Stimulated activated CD8-positive, alpha-beta memory T cell treated with anti-CD3 and anti-CD28 coated beads, Interleukin-15, amount 100 ng/mL, for 24 hours (primary cell): ENCODE measurements at regions not wholly inside any gene's neighbourhood (a gene's known extent, or its start where the extent isn't known, plus 50 kb on each side); places are given as distances from the start of the nearest gene placed in this dataset.
"Not testable (repeated sequence)": the region's sequence is repeated elsewhere in the genome, so short reads cannot be mapped to it uniquely, and the experiment has no call there.

Experiments used
- DNase-seq: peaks from one replicate; pipeline ENCODE4 v3.0.0-alpha.2; 2020; ENCODE audit warnings: low read depth

DNA sequence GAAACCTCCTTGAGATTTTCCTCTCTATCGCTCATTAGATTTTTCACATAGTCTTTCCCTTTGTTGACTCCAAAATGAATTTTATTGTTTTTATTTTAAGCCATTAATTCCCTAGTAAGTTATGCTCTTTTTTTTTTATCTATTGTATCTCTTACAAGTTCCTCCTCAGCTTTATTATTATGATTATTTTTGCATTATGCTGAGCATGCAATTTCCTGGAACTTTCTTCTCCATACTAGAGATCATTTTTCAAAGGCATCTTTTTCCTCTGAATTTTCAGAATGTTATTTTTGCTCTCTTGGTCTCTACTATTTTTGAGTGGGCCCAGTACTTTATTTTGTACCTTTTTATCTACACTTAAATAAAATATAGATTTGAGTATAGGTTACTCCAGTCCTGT is 376.6 kb upstream of the SEMA6A start:
- DNase-seq = no peak

DNA sequence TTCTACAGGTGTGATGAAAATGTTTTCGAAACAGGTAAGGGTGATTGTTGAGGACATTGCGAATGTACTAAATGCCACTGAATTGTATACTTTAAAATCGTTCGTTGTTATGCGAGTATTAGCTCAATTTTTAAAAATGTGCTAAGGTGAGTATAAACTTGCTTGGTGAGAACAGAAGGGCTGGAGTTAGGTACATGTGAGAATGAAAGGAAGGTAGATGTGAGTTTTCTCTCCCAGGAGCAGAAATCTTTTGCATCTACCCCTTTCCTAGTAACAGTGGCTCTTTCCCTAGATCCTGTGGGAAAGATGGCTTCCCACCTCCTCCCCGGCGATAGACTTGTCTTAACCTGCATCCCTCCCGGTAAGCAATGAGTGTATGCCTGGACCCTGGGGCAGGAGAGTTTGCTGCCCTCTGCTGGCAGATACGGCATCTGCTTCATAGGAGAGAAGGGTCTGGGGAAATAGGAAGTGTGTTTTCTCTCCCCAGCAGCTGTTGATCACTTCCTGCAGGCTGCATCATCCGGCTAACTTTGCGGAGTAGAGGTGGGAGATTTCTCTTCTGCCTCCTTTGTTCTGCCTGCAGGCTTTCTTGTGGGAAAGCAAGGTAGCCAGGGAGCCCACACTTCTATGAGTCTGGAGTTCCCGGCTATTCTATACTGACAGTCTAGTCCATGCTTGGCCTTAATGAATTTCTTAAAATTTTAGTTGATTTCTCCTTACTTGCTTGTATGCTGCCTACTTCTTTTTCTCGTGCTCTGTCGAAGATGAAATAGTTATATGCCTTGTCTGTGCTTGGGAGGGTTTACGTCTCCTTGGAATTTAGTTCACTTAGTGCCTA is 373.3 kb upstream of the SEMA6A start:
- DNase-seq = peak; percentile 26

DNA sequence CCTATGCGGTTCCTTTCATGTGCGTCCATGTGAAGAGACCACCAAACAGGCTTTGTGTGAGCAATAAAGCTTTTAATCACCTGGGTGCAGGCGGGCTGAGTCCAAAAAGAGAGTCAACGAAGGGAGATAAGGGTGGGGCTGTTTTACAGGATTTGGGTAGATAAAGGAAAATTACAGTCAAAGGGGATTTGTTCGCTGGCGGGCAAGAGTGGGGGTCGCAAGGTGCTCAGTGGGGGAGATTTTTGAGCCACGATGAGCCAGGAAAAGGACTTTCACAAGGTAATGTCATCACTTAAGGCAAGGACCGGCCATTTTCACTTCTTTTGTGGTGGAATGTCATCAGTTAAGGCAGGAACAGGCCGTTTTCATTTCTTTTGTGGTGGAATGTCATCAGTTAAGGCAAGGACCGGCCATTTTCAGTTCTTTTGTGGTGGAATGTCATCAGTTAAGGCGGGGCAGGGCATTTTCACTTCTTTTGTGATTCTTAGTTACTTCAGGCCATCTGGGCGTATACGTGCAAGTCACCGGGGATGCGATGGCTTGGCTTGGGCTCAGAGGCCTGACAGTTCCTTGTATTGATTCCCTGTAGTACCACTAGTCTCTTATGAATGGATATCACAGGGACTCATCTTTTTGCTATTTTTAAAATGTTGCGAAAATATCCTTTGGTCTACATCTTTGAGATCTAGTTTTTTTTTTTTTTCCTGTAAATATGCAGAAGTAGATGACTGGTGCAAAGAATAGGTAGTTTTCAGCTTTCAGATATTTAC is 371.2 kb upstream of the SEMA6A start:
- not testable (repeated sequence) for DNase-seq

DNA sequence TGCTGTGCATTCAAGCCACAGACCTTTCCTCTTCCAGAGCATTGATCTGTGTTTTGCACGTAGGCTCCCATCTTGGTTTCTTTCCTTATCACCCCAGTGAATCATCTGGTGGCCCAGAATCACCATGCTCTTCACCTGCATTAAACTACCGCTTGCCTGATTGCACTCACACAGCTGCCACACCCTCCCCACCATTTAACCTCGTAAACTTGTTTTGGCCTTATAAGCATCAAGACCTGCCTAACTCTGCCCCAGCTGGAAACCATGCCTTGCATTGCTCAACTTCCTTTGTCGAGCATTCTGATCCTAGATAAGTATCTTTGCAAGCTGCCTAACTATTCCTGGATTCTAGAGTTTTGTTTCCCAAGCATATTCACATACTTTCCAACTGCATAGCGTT is 369.6 kb upstream of the SEMA6A start:
- DNase-seq = no peak

DNA sequence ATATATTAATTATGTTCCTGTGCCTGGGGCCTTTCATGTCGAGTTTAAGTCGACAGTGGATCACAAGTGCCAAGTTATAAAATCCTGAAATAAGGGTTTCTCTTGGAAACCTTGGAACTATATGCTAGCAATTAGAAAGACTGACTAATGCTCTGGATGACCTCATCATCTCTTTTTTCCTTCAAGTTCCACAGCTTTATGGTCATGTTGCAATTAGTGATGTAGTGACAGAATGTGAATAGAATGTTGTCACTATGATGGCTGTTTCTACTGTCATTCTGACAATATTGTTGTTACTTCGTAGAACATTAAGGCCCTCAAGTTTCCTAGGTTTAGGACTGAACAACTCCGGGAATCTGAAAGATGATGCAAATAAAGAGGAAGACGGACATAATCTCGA is 368.0 kb upstream of the SEMA6A start:
- no peak for DNase-seq

DNA sequence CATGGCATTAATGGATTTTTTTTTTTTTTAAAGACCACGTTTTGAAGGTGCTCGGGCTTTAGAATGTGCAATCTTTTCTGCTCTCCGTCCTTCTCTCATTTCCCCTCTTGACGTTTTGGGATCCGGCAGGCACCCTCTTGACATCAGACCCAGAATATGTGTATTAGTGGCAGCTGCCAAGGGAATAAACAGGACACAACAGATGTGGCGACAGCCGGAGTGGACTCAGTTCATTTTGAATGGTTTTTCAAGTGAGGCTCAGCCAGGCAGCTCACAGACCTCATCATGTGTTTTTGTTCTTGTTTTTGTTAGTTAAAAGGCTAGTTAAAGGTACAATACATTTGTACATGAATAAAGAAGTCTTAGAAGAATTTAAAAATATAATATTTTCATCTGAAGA is 365.0 kb upstream of the SEMA6A start:
- DNase-seq = no peak

DNA sequence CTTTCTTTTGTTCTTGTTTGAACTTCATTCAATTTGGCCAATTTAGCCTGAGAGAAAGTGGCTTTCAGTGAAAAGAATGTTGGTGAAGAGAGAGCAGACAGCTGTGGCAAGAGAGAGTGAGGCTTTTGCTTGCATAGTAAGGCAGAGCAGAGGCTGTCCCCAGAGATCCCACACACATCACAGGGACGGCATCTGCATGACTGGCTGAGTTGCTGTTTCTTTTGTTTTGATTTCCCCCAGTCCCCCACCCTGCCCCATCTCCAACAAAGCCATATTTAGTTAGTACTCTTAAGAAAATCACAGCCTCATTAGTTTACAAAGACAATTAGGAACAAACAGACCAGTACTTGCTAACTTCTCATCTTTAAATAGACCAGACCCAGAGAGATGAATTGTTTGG is 363.9 kb upstream of the SEMA6A start:
- no peak for DNase-seq

DNA sequence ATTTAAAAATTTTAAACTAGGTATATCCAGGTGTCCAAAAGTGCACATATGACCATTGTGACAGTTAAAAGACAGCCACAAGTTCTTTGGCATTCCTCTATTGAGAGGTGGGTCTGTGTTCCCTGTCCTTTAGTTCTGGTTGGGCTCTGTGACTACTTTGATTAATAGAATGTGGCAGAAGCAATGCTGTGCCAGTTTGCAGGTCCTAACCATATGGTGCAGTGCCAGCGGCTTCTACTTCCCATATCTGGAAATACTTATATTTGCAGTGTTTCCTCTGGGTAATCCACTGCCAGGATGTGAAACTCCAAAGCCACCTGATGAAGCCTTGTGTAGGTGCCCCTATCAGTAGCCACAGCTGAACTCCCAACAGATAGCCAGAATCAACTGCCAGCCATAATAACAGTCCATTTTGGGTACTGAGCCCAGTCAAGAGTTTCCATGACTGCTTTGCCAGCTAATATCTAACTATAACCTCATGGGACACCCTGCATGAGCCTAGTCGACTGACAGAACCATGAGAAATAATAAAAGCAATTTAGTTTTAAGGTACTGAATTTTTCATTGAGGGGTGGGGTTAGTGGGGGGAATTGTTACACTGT is 361.0 kb upstream of the SEMA6A start:
- no peak for DNase-seq

DNA sequence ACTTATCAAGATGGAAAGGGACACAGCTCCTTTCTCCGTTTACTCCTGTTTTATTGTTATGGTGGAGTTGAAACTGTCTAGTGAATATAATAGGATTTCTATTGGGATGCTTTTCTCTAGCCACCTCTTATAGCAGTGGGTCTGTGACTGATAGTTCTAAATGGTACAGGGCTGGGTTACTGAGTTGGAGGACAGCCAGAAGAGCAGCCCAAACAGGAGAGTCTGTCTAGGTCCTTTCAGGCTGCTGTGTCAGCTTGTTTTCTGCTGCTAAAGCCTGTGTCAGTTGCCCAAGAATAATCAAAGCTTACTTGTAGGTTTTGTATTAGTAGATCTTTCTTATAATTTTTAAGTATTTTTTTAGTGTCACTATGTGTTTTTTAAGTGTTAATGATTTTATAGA is 356.0 kb upstream of the SEMA6A start:
- no peak for DNase-seq

DNA sequence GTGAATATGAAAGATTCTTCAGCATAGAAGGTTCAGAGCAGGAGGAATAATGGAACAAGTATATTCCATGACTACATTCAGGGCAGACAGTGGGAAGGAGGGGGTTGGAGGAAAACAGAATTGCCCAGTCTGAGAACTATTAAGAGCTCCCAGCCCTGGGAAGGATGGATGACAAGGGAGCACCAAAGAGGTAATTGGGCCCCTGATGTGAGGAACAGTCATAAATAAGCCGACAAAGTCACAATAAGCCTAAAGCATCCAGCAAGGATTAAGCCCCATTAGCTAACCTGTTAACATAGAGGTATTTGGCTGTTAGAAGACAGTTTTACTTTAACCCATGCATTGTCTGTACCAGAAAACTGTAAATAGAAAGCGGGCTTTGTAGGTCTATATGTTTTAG is 348.7 kb upstream of the SEMA6A start:
- no peak for DNase-seq

DNA sequence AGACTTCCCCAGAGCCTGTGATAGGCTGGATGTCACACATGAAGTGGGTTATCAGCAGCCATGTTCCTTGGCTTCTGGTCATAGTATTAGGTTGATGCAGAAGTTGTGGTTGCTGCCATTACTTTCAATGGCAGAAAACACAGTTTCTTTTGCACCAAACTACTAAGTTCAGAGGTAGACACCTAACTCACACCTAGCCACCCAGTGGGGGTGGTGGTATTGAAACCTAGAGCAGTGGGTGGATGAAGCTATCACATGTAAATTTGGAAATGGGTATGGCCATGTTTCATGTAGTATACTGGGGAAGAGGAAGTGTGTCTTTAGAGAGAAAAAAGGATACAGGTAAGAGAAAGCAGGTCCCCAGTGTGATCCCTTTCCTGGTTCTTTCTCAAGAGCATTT is 347.9 kb upstream of the SEMA6A start:
- DNase-seq = no peak

DNA sequence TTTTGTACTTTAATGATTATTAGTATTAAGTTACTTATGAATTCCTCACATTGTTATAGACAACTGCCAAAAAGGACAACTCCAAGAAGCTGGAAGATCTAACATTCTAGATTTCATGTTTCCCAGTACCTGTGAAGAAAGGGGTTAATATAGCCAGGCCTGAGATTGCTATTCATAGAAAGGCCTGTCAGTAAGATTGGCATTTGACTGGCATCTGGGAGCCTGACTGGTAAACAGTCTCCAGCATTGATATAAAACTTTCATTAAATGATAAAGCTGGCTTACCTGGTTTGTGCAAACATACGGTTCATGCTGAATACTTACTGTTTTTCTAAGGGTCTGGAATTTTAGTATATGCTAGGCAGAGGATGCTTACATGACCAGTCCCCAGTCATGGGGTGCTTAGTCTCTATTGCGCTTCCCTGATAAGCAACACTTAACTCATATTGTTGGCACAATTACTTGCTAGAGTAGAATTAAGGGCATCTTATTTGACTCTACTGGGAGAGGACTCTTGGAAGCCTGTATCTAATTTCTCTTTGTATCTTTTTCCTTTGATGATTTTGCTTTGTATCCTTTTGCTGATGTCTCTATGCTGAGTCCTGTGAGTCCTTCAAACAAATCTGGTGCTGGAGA is 340.4 kb upstream of the SEMA6A start:
- DNase-seq = no peak

DNA sequence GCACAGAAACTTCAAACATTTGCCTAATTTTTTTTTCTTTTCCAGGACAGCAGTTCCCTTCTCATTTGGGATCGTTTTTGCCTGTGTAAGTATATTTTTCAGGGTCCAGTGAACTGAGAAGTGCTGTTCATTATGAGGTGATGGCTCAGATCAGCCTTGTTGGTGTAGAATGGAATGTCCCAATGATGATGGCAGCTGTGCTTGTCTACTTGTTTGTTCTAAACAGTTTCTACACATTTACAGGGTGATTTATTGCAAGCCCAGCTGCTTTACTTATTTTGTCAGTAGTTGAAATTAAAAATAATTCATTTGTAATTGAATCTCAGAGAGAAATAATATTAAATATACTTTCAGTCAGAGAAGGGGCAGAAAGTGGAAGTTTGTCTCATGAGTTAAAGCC is 337.6 kb upstream of the SEMA6A start:
- DNase-seq = no peak

DNA sequence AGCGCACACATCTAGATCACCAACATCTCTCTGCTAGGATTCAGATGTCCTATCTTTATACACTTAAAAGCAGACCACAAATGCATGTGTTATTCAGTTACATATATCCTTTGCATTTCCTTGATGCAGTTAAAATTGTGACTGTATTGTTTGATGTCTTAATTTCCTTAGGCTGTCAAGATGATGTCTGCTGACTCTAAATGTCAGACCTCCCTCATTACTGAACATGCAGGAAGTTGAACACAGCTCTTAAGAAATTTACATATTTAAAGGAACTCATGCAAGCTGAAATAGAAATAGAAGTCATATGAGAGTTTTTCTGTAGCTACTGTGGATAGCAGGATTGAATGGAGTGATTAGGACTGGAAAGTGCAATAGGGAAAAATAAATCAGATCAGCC is 336.5 kb upstream of the SEMA6A start:
- no peak for DNase-seq

DNA sequence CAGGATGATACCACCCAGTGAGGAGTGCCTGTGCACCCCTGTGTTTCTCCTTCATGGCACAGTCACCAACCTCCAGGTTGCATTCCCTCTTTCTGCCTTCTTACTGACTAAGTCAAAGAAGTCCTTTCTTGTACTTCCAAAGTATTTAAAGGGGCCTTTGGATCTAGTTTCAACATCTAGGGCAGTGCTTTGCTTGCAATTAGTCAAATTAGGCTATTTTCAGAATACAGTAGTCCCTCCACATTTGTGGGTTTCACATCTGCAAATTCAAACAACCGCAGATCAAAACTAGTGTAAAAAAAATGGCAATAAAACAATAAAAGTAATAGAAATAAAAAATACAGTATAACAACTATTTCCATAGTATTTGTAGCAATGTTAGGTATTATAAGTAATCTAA is 333.9 kb upstream of the SEMA6A start:
- DNase-seq = no peak

DNA sequence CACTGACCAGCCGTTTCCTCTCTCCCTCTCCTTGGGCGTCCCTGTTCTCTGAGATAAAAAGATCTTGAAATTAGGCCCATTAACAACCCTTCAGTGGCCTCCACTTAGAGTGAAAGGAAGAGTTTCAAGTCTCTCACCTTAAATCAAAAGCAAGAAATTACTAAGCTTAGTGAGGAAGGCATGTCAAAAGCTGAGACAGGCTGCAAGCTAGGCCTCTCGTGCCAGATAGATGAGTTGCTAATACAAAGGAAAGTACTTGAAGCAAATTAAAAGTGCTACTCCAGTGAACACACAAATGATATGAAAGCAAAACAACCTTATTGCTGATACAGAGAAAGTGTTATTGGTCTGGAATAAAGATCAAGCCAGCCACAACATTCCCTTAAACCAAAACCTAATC is 331.3 kb upstream of the SEMA6A start:
- DNase-seq = no peak

DNA sequence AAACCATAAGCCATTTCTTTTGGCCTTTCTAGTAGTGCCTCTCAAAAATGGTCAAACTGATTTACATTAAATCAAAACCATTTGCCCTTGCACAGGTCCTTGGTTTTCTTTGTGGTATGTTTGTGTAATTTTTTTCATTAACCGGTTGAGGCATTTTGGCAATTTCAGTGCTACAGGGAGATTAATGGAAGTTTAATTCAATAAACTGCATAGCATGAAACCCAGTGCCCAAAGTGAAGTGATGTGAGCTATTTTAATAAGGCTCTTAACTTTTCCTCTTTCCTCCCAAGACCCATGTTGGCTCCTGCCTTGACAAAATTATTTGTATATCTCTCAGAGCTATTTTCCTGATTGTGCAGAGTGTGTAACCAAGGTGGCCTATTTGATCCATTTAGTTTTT is 326.2 kb upstream of the SEMA6A start:
- no peak for DNase-seq

DNA sequence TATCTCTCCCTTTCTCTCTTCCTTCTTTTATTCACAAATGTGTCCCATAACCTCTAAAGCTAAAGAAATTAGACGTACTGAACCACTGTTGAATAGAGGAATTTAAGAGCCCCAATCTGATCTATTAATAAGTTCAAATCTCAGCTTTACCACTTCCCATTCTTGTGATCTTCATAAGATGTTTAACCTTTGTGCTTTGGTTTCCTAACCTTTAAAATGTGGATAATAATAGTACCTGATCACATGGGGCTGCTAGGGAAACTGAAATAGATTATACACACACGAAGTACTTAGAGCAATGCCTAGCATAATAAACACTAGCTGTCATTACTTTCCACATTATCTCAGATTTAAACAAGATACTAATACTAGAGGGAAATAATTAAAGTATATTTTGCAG is 324.3 kb upstream of the SEMA6A start:
- no peak for DNase-seq

DNA sequence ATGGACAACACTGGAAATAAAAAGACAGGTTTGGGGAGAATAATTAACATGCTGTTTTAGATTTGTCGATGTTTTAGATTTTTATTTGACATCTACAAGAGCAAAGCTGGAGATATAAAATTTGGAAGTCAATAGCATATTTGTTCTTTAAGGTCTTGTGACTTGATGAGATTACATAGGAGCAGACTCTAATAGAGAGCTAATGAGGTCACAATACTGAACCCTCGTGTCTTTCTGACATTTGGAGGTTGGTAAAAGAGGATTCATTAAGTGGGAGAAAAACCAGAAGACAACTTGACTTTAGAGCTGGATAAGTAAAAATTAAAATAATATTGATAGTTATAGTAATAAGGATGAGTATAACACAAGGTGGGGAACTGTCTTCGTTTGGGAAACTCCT is 322.7 kb upstream of the SEMA6A start:
- DNase-seq = no peak

DNA sequence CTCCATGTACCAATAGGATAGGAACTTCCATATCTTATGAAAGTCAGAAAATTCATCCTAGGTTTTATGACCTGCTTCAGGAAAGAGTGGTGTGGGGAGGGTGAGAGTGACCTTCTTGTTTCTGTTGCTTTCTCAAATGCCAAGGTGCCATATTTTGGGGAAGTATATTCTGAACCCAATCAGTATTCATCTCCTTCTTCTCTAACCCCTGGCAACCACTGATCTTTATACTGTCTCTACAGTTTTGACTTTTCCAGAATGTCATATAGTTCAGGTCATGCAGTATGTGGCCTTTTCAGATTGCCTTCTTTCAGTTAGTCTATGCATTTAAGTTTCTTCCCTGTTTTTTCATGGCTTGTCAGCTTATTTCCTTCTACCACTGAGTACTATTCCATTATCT is 321.4 kb upstream of the SEMA6A start:
- DNase-seq = no peak

DNA sequence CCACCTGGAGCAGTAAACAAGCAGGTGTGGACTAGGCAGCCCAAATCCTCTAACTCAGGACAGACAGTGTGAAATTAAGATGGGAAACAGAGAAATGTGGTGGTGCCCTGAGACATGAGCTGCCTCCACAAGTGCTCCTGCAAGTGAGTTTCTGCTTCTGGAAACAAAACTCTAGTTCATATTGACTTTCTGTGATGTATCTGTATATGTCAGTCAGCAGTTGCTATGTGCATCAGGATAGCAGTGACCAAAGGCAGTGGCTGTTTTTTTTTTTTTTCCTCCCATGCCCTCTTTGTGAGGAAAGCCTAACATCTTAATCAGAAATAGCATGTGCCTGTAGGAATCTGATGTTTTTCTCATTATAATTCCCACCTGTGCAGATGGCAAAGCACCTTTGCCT is 318.4 kb upstream of the SEMA6A start:
- DNase-seq = no peak

DNA sequence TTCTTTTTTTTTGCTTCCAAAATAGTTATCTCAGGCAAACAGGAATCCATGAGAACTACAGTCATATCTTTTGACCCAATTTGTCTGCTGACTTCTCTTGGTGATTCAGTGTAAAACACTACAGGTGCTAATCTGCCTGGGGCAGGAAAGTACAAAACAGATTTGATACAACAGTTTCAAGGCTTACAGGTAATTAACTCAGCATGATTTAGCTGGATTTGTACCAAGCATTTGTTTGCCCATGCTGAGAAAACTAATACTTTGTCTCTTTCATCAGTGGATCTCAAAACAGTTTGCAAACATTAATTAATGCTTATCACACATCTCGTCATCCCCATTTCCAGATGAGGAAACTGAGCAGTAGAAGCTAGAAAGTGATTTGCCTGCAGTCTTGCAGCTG is 312.5 kb upstream of the SEMA6A start:
- DNase-seq = no peak

DNA sequence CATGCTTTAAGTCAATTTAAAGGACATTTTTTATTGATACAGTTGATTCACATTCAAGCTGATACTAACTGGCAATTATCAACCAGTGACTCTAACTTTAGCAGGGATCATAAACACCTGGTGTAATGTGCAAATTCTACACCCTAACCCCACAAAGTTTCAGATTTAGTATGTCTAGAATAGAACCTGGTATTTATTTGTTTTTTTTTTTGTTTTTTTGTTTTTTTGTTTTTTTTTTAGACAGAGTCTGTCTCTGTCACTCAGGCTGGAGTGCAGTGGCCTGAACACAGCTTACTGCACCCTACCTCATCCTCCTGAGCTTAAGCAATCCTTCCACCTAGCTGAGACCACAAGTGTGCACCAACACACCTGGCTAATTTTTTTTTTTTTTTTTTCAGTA is 311.2 kb upstream of the SEMA6A start:
- no peak for DNase-seq
